ENCODE measurements at regions not wholly inside any gene's neighbourhood (a gene's known extent, or its start where the extent isn't known, plus 50 kb on each side); places are given as distances from the start of the nearest gene placed in this dataset.

DNA sequence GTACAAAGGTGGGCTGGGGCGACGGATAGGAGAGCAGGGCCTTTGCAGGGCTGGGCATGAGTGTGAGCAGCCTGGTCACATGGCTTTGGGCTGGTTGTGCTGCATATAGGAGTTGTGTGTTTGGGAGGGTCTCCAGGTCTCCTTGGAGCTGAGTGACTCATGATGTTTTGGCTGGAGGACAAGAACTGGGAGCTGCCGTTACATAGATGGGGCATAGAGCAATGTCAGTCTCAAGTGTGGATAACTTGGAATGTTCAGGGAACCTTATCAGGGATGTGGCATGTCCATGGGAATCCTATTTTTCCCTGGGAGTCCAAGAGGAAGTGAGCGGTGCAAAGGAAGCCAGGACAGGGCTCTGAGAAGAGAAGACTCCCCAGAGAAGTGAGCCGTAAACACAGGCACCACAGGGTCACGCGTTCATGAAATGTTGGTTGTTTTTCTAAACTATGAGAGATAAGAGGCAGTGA, 136.4 kb upstream of the KCNE2 start:
- Histone ChIP-seq H3K27me3 (ENCODE audit: insufficient read depth) (no peaks in the 10 kb centered on the region), H3K36me3 (ENCODE audit: insufficient read depth) (no peaks in the 10 kb centered on the region), H2AFZ (no peak overlapping the region), H3K4me2 (no peak overlapping the region), H3F3A (replicated peaks; ENCODE audit: low read depth) (no peaks in the 10 kb centered on the region), H3K79me2 (replicated peaks; ENCODE audit: insufficient read depth) (no peaks in the 10 kb centered on the region), H3K4me1 (ENCODE audit: insufficient read depth) (peaks cover 6% of the 10 kb centered on the region), H3K9me2 (ENCODE audit: insufficient read depth) (peaks cover 43% of the 10 kb centered on the region), H3K27ac (ENCODE audit: low read depth) (no peak overlapping the region), H3K4me3 (no peak overlapping the region), H4K20me1 (replicated peaks; ENCODE audit: insufficient read depth) (no peaks in the 10 kb centered on the region)
- no peak for ATAC-seq
- Mint-ChIP-seq H3K27me3 (ENCODE audit: insufficient read depth, low read depth, poor library complexity) (no peaks in the 10 kb centered on the region), H3K4me3 (no peak overlapping the region), H3K9me3 (no peaks in the 10 kb centered on the region), H3K36me3 (ENCODE audit: low read depth) (no peaks in the 10 kb centered on the region), H3K27ac (no peak overlapping the region), H3K4me1 (peaks cover 6% of the 10 kb centered on the region)
- no peak for DNase-seq (ENCODE audit: low spot score)
- no peak for TF ChIP-seq EZH2phosphoT487 (IDR thresholded peaks at IDR 0.05; ENCODE audit: unreplicated experiment)

- Histone ChIP-seq H3K36me3 (ENCODE audit: insufficient read depth) (no peaks in the 10 kb centered on the region), H4K20me1 (replicated peaks; ENCODE audit: insufficient read depth) (no peaks in the 10 kb centered on the region), H2AFZ (no peak overlapping the region), H3K9me2 (ENCODE audit: insufficient read depth) (peaks cover 33% of the 10 kb centered on the region), H3K4me2 (no peak overlapping the region; the same call in 1 of the 2 replicates), H3K27me3 (ENCODE audit: insufficient read depth) (no peaks in the 10 kb centered on the region), H3K4me1 (ENCODE audit: insufficient read depth) (peaks cover 6% of the 10 kb centered on the region), H3K79me2 (replicated peaks; ENCODE audit: insufficient read depth) (no peaks in the 10 kb centered on the region), H3K27ac (ENCODE audit: low read depth) (no peak overlapping the region), H3F3A (replicated peaks; ENCODE audit: low read depth) (no peaks in the 10 kb centered on the region), H3K4me3 (no peak overlapping the region)
- no peaks in the 10 kb centered on the region for H3K9me3 Mint-ChIP-seq
- DNase-seq (ENCODE audit: low spot score) (no peak), ATAC-seq (no peak)
- no peaks in the 10 kb centered on the region; the same call in 2 of the 3 replicates for H3K36me3 Mint-ChIP-seq (ENCODE audit: low read depth)
- H3K27me3 Mint-ChIP-seq (ENCODE audit: insufficient read depth, low read depth, poor library complexity) = peaks cover under 1% of the 10 kb centered on the region
- no peak overlapping the region for H3K4me3 Mint-ChIP-seq
- H3K4me1 Mint-ChIP-seq = peaks cover 6% of the 10 kb centered on the region
- no peak overlapping the region for H3K27ac Mint-ChIP-seq
- TF ChIP-seq, protein P1, sequence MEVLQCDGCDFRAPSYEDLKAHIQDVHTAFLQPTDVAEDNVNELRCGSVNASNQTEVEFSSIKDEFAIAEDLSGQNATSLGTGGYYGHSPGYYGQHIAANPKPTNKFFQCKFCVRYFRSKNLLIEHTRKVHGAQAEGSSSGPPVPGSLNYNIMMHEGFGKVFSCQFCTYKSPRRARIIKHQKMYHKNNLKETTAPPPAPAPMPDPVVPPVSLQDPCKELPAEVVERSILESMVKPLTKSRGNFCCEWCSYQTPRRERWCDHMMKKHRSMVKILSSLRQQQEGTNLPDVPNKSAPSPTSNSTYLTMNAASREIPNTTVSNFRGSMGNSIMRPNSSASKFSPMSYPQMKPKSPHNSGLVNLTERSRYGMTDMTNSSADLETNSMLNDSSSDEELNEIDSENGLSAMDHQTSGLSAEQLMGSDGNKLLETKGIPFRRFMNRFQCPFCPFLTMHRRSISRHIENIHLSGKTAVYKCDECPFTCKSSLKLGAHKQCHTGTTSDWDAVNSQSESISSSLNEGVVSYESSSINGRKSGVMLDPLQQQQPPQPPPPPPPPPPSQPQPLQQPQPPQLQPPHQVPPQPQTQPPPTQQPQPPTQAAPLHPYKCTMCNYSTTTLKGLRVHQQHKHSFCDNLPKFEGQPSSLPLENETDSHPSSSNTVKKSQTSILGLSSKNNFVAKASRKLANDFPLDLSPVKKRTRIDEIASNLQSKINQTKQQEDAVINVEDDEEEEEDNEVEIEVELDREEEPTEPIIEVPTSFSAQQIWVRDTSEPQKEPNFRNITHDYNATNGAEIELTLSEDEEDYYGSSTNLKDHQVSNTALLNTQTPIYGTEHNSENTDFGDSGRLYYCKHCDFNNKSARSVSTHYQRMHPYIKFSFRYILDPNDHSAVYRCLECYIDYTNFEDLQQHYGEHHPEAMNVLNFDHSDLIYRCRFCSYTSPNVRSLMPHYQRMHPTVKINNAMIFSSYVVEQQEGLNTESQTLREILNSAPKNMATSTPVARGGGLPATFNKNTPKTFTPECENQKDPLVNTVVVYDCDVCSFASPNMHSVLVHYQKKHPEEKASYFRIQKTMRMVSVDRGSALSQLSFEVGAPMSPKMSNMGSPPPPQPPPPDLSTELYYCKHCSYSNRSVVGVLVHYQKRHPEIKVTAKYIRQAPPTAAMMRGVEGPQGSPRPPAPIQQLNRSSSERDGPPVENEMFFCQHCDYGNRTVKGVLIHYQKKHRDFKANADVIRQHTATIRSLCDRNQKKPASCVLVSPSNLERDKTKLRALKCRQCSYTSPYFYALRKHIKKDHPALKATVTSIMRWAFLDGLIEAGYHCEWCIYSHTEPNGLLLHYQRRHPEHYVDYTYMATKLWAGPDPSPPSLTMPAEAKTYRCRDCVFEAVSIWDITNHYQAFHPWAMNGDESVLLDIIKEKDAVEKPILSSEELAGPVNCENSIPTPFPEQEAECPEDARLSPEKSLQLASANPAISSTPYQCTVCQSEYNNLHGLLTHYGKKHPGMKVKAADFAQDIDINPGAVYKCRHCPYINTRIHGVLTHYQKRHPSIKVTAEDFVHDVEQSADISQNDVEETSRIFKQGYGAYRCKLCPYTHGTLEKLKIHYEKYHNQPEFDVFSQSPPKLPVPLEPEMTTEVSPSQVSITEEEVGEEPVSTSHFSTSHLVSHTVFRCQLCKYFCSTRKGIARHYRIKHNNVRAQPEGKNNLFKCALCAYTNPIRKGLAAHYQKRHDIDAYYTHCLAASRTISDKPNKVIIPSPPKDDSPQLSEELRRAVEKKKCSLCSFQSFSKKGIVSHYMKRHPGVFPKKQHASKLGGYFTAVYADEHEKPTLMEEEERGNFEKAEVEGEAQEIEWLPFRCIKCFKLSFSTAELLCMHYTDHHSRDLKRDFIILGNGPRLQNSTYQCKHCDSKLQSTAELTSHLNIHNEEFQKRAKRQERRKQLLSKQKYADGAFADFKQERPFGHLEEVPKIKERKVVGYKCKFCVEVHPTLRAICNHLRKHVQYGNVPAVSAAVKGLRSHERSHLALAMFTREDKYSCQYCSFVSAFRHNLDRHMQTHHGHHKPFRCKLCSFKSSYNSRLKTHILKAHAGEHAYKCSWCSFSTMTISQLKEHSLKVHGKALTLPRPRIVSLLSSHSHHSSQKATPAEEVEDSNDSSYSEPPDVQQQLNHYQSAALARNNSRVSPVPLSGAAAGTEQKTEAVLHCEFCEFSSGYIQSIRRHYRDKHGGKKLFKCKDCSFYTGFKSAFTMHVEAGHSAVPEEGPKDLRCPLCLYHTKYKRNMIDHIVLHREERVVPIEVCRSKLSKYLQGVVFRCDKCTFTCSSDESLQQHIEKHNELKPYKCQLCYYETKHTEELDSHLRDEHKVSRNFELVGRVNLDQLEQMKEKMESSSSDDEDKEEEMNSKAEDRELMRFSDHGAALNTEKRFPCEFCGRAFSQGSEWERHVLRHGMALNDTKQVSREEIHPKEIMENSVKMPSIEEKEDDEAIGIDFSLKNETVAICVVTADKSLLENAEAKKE (CRISPR knock-in tag; IDR thresholded peaks at IDR 0.05) = no peak
- TF ChIP-seq NANOG (IDR thresholded peaks at IDR 0.05; ENCODE audit: borderline replicate concordance) = no peak
- no peak for TF ChIP-seq CREB1 (CRISPR knock-in tag; IDR thresholded peaks at IDR 0.05; ENCODE audit: low read depth)
- no peak for TF ChIP-seq EZH2phosphoT487 (IDR thresholded peaks at IDR 0.05; ENCODE audit: unreplicated experiment)
- no peak for TF ChIP-seq CTCF (conservative IDR thresholded peaks at IDR 0.05; ENCODE audit: low read depth in 2 of 2)
- TF ChIP-seq, protein P2, sequence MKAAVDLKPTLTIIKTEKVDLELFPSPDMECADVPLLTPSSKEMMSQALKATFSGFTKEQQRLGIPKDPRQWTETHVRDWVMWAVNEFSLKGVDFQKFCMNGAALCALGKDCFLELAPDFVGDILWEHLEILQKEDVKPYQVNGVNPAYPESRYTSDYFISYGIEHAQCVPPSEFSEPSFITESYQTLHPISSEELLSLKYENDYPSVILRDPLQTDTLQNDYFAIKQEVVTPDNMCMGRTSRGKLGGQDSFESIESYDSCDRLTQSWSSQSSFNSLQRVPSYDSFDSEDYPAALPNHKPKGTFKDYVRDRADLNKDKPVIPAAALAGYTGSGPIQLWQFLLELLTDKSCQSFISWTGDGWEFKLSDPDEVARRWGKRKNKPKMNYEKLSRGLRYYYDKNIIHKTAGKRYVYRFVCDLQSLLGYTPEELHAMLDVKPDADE (IDR thresholded peaks at IDR 0.05) = no peak
- no peak for TF ChIP-seq REST (IDR thresholded peaks at IDR 0.05; ENCODE audit: unreplicated experiment)
- TF ChIP-seq JUNB (IDR thresholded peaks at IDR 0.05; ENCODE audit: unreplicated experiment) = no peak
- no peak for TF ChIP-seq ZNF331 (CRISPR knock-in tag; IDR thresholded peaks at IDR 0.05; ENCODE audit: low read depth)
Observed at GRCh38 chr21:34228792-34229191, 135.0 kb upstream of the KCNE2 start.

Data from GM23338 (cell line).